Neural cell (in vitro differentiated cells): ENCODE measurements at regions not wholly inside any gene's neighbourhood (a gene's known extent, or its start where the extent isn't known, plus 50 kb on each side); places are given as distances from the start of the nearest gene placed in this dataset.

Experiments
- H2AFZ ChIP-seq: fragments of 200-600, 300-800 bp; sonication (generic), shearing (Covaris generic); 2 replicates; pipeline ENCODE4 v1.6.0; 2014; ENCODE audit warnings: low read depth, mild to moderate bottlenecking, antibody characterized with exemption, low read length, moderate library complexity
- H3F3A ChIP-seq: fragments of 200-600 bp; shearing (Covaris generic); 2 replicates; pipeline ENCODE4 v1.6.1; 2016; ENCODE audit warnings: mild to moderate bottlenecking, moderate library complexity, mixed read lengths, antibody characterized with exemption, low read length; ENCODE audit not compliant: insufficient read depth, poor library complexity, severe bottlenecking
- H3K27ac ChIP-seq: fragments of 200-600, 300-800 bp; sonication (generic), shearing (Covaris generic); 2 replicates; pipeline ENCODE4 v1.5.1; 2014; ENCODE audit warnings: mild to moderate bottlenecking, low read length, moderate library complexity
- H3K27me3 ChIP-seq: fragments of 300-800, 200-600 bp; sonication (generic), shearing (Covaris generic); 2 replicates; pipeline ENCODE4 v1.6.0; 2014; ENCODE audit warnings: mild to moderate bottlenecking, low read depth, low read length, moderate library complexity; ENCODE audit not compliant: insufficient read depth
- H3K36me3 ChIP-seq: fragments of 300-800, 200-600 bp; sonication (generic), shearing (Covaris generic); 2 replicates; pipeline ENCODE4 v1.5.1; 2014; ENCODE audit warnings: mild to moderate bottlenecking, antibody characterized with exemption, low read length, moderate library complexity; ENCODE audit not compliant: insufficient read depth
- H3K4me2 ChIP-seq: fragments of 300-800, 200-600 bp; sonication (generic), shearing (Covaris generic); 2 replicates; pipeline ENCODE4 v1.6.0; 2014; ENCODE audit warnings: mild to moderate bottlenecking, low read length
- H3K4me3 ChIP-seq: fragments of 300-800, 200-600 bp; sonication (generic), shearing (Covaris generic); 2 replicates; pipeline ENCODE4 v1.5.1; 2014; ENCODE audit warnings: mild to moderate bottlenecking, low read length, moderate library complexity
- H3K79me2 ChIP-seq: fragments of 200-600 bp; shearing (Covaris generic); replicated peaks from 2 replicates; pipeline ENCODE4 v1.6.0; 2014; ENCODE audit warnings: mild to moderate bottlenecking, low read length, moderate library complexity; ENCODE audit not compliant: insufficient read depth
- H3K9ac ChIP-seq: fragments of 300-800, 200-600 bp; sonication (generic), shearing (Covaris generic); 2 replicates; pipeline ENCODE4 v1.6.1; 2016; ENCODE audit warnings: mild to moderate bottlenecking, low read length, mixed read lengths
- H3K9me2 ChIP-seq: fragments of 200-600 bp; shearing (Covaris generic); 2 replicates; pipeline ENCODE4 v1.6.1; 2016; ENCODE audit warnings: mild to moderate bottlenecking, low read length, mixed read lengths; ENCODE audit not compliant: insufficient read depth
- H3K9me3 ChIP-seq: fragments of 200-600, 300-800 bp; sonication (generic), shearing (Covaris generic); 2 replicates; pipeline ENCODE4 v1.6.1; 2016; ENCODE audit warnings: mild to moderate bottlenecking, mixed run types, low read length, moderate library complexity, mixed read lengths
- H4K20me1 ChIP-seq: fragments of 200-600 bp; shearing (Covaris generic); 2 replicates; pipeline ENCODE4 v1.6.1; 2016; ENCODE audit warnings: mild to moderate bottlenecking, mixed run types; ENCODE audit not compliant: insufficient read depth
- EP300 ChIP-seq: fragments of 450-650 bp; conservative IDR thresholded peaks from 2 replicates; pipeline ENCODE4 v1.6.1; 2014; ENCODE audit warnings: antibody characterized with exemption, mild to moderate bottlenecking, moderate library complexity; ENCODE audit not compliant: poor library complexity, severe bottlenecking
- EZH2 ChIP-seq: fragments of 200-600, 300-800 bp; shearing (Covaris generic), sonication (generic); IDR thresholded peaks from 2 replicates; pipeline ENCODE4 v1.6.1; 2014; ENCODE audit warnings: antibody characterized with exemption, low read length, borderline replicate concordance, mild to moderate bottlenecking; ENCODE audit not compliant: insufficient read depth, poor library complexity, severe bottlenecking
- MXI1 ChIP-seq: fragments of 450-650 bp; conservative IDR thresholded peaks from 2 replicates; pipeline ENCODE4 v1.6.1; 2014; ENCODE audit warnings: antibody characterized with exemption, mild to moderate bottlenecking; ENCODE audit not compliant: poor library complexity, severe bottlenecking
- POLR2AphosphoS5 ChIP-seq: IDR thresholded peaks from 2 replicates; pipeline ENCODE4 v1.6.1; 2012
- RAD21 ChIP-seq: fragments of 450-650 bp; conservative IDR thresholded peaks from 2 replicates; pipeline ENCODE4 v1.6.1; 2014; ENCODE audit warnings: antibody characterized with exemption, mild to moderate bottlenecking, moderate library complexity
- REST ChIP-seq: IDR thresholded peaks from 2 replicates; pipeline ENCODE4 v1.6.1; 2012; ENCODE audit warnings: borderline replicate concordance
- SMC3 ChIP-seq: fragments of 450-650 bp; conservative IDR thresholded peaks from 2 replicates; pipeline ENCODE4 v1.6.1; 2014; ENCODE audit warnings: antibody characterized with exemption, mild to moderate bottlenecking, moderate library complexity; ENCODE audit not compliant: poor library complexity
- TAF1 ChIP-seq: IDR thresholded peaks from 2 replicates; pipeline ENCODE4 v1.6.1; 2012; ENCODE audit warnings: low read depth
- TF ChIP-seq, protein P1 (sequence below): fragments of 450-650 bp; IDR thresholded peaks from 2 replicates; pipeline ENCODE4 v1.5.1; 2014; ENCODE audit warnings: antibody characterized with exemption, mild to moderate bottlenecking, moderate library complexity; ENCODE audit not compliant: poor library complexity, severe bottlenecking

- Histone ChIP-seq H3K4me3 (no peak overlapping the region), H3K36me3 (no peaks in the 10 kb centered on the region), H3K9me3 (no peaks in the 10 kb centered on the region), H3K9me2 (no peaks in the 10 kb centered on the region), H3K4me2 (no peak overlapping the region), H4K20me1 (no peaks in the 10 kb centered on the region), H3K27ac (no peak overlapping the region), H3F3A (no peaks in the 10 kb centered on the region), H3K79me2 (no peaks in the 10 kb centered on the region), H2AFZ (no peak overlapping the region), H3K9ac (no peak overlapping the region), H3K27me3 (no peaks in the 10 kb centered on the region)
- TF ChIP-seq, protein P1, sequence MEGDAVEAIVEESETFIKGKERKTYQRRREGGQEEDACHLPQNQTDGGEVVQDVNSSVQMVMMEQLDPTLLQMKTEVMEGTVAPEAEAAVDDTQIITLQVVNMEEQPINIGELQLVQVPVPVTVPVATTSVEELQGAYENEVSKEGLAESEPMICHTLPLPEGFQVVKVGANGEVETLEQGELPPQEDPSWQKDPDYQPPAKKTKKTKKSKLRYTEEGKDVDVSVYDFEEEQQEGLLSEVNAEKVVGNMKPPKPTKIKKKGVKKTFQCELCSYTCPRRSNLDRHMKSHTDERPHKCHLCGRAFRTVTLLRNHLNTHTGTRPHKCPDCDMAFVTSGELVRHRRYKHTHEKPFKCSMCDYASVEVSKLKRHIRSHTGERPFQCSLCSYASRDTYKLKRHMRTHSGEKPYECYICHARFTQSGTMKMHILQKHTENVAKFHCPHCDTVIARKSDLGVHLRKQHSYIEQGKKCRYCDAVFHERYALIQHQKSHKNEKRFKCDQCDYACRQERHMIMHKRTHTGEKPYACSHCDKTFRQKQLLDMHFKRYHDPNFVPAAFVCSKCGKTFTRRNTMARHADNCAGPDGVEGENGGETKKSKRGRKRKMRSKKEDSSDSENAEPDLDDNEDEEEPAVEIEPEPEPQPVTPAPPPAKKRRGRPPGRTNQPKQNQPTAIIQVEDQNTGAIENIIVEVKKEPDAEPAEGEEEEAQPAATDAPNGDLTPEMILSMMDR: no peak
- TF ChIP-seq MXI1 (no peak), SMC3 (no peak), REST (no peak), POLR2AphosphoS5 (no peak), TAF1 (no peak), EZH2 (no peak), RAD21 (no peak), EP300 (no peak)
Observed at GRCh38 chr4:18880871-18881270, 859.3 kb upstream of the LCORL start.

- Histone ChIP-seq H3K9ac (no peak overlapping the region), H3K27me3 (no peaks in the 10 kb centered on the region), H3K27ac (no peak overlapping the region), H3K9me2 (no peaks in the 10 kb centered on the region), H3K9me3 (no peaks in the 10 kb centered on the region), H3F3A (no peaks in the 10 kb centered on the region), H4K20me1 (no peaks in the 10 kb centered on the region), H3K4me2 (no peak overlapping the region), H3K36me3 (no peaks in the 10 kb centered on the region), H2AFZ (no peak overlapping the region), H3K4me3 (no peak overlapping the region), H3K79me2 (no peaks in the 10 kb centered on the region)
- no peak for TF ChIP-seq REST
- TF ChIP-seq POLR2AphosphoS5: no peak
- TF ChIP-seq, protein P1: no peak
- no peak for TF ChIP-seq SMC3
- TF ChIP-seq RAD21: no peak
- TF ChIP-seq MXI1: no peak
Observed at GRCh38 chr4:18878561-18878960, 857.0 kb upstream of the LCORL start.
